Epithelial cell of esophagus (primary cell): ENCODE measurements at regions not wholly inside any gene's neighbourhood (a gene's known extent, or its start where the extent isn't known, plus 50 kb on each side); places are given as distances from the start of the nearest gene placed in this dataset.

Source experiments
- DNase-seq: peaks from one replicate; pipeline ENCODE4 v3.0.0; 2010; ENCODE audit warnings: low read depth
- H3K4me3 ChIP-seq: 2 replicates; pipeline ENCODE4 v1.5.1; 2011; ENCODE audit warnings: mild to moderate bottlenecking, low read length, control low read depth
- TF ChIP-seq, protein P1 (sequence below): IDR thresholded peaks from 2 replicates; pipeline ENCODE4 v1.5.1; 2011; ENCODE audit warnings: low read depth, mild to moderate bottlenecking, low read length, control low read depth, inconsistent platforms; ENCODE audit not compliant: insufficient read depth; ENCODE audit errors: missing control alignments

DNA sequence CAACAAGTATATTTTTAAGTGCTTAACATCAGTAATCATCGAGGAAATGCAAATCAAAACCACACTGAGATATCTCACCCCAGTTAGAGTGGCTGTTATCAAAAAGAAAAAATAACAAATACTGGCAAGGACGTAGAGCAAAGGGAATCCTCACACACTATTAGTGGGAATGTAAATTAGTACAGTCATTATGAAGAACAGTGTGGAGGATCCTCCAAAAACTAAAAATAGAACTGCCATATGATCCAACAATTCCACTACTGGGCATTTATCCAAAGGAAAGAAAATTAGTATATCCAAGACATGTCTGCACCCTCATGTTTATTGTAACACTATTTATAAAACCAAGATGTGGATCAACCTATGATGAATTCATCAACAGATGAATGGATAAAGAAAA is 149.0 kb upstream of the PWP1 start:
- no peak for DNase-seq
- TF ChIP-seq, protein P1, sequence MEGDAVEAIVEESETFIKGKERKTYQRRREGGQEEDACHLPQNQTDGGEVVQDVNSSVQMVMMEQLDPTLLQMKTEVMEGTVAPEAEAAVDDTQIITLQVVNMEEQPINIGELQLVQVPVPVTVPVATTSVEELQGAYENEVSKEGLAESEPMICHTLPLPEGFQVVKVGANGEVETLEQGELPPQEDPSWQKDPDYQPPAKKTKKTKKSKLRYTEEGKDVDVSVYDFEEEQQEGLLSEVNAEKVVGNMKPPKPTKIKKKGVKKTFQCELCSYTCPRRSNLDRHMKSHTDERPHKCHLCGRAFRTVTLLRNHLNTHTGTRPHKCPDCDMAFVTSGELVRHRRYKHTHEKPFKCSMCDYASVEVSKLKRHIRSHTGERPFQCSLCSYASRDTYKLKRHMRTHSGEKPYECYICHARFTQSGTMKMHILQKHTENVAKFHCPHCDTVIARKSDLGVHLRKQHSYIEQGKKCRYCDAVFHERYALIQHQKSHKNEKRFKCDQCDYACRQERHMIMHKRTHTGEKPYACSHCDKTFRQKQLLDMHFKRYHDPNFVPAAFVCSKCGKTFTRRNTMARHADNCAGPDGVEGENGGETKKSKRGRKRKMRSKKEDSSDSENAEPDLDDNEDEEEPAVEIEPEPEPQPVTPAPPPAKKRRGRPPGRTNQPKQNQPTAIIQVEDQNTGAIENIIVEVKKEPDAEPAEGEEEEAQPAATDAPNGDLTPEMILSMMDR = no peak
- no peak overlapping the region for H3K4me3 ChIP-seq

DNA sequence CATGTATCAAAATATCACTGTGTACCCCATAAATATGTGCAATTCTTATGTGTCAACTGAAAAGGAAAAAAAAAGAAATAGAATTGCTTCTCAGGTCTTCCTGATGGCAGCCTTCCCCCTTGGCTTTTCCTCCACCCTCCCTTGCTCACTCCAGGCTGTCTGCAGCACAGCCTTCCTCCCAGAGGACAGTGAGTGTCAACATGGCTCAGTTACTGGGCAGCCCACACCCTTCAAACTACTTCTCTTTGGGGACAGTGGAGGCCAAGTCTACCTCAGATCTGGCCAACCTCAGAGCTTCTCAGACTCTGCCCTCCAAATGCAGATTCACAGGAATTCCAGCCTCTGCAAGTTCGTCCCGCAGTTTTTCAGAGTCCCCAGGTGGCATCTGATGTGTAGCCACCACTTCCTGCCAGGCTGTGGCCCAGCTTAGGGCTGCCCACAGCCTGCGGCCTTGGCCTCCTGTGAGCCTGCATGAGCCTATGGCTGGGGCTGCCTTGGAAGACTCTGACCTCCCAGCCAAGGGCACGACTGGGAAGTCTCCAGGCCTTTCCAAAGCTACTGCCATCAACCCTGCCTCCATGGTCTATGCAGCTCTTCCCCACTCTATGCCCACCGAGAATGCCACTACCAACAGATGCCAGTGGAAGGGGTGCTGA is 148.0 kb upstream of the PWP1 start:
- TF ChIP-seq, protein P1 = no peak
- no peak overlapping the region for H3K4me3 ChIP-seq
- no peak for DNase-seq

DNA sequence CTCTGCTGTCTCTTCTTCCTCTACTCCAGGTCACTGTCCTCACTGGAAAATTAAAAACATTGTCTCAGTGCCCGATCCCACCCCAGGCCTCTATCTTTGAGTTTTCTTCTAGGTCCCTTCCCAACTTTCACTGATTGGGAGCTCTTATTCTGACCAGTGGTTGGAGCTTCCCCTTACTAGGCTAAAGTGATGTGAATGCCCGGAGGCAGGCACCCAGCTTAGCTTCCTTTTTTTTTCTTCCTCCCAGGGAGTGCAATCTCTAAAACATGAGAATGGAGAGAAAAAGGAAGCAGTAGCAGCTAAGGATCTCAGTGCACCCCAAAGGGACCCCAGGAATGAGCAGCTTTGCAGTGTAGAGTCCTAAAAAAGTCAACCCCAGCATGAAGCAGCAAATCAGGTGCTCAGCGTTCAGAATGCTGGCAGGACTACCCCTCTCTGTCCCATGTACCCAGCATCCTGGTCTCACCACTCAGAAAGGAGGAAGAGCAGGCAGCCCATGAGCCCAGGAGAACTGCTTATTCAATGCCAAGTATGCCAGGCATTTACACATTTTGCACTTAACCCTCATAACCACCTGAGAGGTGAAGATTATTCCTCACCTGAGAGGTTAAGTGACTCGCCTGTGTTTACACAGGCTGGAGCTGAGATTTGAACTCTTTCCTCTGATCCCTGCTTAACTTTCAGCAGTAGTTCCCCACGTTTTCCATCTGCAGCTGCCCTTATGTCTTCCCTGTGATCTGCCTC is 146.2 kb upstream of the PWP1 start:
- DNase-seq = no peak
- H3K4me3 ChIP-seq = no peak overlapping the region
- TF ChIP-seq, protein P1 = no peak

DNA sequence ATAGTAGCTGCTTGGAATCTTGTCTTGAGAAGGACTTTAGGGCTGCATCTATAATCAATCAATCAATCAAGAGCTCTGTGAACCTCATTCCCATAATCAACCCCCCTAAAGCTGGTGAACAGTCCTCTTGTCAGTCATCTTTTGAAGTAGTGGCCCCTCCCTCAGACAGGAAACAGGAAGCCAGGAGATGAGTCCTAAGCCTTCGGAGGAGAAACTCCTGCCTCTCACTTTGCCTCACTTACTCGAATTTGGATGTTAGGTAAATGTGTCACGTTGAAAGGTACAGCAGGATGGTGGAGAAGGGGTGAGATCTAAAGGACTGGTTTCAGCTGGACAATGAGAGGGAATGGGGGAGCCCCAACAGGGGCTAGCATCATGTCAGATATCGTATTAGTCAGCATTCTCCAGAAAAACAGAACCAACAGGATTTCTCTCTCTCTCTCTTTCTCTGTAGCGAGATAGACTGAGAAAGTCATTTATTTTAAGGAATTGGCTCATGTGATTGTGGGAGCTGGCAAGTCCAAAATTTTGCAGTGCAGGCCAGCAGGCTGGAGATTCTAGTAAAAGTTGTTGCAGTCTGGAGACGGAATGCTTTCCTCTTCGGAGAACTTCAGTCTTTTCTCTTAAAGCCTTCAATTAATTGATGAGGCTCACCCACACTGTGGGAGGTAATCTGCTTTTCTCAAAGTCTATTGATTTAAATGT is 144.4 kb upstream of the PWP1 start:
- H3K4me3 ChIP-seq = no peak overlapping the region
- DNase-seq = no peak
- TF ChIP-seq, protein P1 = no peak

DNA sequence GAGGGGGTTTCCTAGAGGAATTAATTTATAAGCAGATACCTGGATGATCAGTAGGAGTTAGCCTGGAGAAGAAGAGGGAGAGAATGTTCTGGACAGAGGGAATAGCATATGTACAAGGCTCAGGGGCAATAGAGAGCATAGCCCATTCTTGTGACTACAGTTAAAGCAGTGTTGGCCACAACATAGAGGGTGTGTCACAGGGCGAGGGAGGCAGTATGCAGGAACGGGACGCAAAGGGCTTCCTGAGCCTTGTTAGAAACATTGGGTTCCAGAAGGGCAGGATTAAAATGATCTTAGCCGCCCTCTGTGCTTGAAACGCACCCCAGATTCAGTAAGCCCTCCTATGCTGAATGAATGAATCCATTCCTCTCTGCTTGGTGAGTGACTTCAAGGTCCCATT is 142.2 kb upstream of the PWP1 start:
- TF ChIP-seq, protein P1 = no peak
- H3K4me3 ChIP-seq = no peak overlapping the region
- DNase-seq = no peak

DNA sequence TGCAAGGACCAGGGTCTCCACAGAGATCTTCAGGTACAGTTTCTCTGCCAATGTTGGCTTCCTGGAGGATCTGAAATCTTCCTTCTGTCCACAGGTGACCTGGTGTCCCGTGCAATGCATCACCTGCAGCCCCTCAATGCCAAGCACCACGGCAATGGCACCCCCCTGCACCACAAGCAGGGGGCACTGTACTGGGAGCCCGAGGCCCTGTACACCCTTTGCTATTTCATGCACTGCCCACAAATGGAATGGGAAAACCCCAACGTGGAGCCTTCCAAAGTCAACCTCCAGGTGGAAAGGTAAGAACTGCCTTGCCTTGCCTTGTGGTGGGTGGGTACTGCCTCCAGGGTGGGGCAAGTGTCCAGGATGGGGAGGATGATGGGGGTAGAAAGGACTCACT is 141.8 kb upstream of the PWP1 start:
- DNase-seq = no peak
- TF ChIP-seq, protein P1 = no peak
- no peak overlapping the region for H3K4me3 ChIP-seq
